Esophagus muscularis mucosa (tissue), 4 donors: ENCODE measurements at regions not wholly inside any gene's neighbourhood (a gene's known extent, or its start where the extent isn't known, plus 50 kb on each side); places are given as distances from the start of the nearest gene placed in this dataset.
"Not testable (repeated sequence)": the region's sequence is repeated elsewhere in the genome, so short reads cannot be mapped to it uniquely, and the experiment has no call there.

Experiments used
- DNase-seq: peaks from one replicate; pipeline ENCODE4 v3.0.0-alpha.2; 2017; ENCODE audit errors: extremely low spot score
- H3K27ac ChIP-seq, 4 donors: fragments of 200-600 bp; sonication (generic); replicated peaks in 1 of 4; 1 replicate in 3 of 4; 2 replicates in 1 of 4; pipeline ENCODE4 v1.5.1; 2016 to 2019; ENCODE audit warnings: mild to moderate bottlenecking in 1 of 4
- H3K27me3 ChIP-seq, 4 donors: fragments of 200-600 bp; sonication (generic); one replicate each; pipeline versions ENCODE4 v1.5.1 to v1.6.0; 2016 to 2019
- H3K36me3 ChIP-seq, 4 donors: fragments of 200-600 bp; sonication (generic); one replicate each; pipeline ENCODE4 v1.5.1; 2016 to 2019
- H3K4me1 ChIP-seq, 4 donors: fragments of 200-600 bp; sonication (generic); one replicate each; pipeline ENCODE4 v1.5.1; 2016 to 2019
- H3K4me3 ChIP-seq, 4 donors: fragments of 200-600 bp; sonication (generic); 1 replicate in 2 of 4; 2 replicates in 2 of 4; pipeline ENCODE4 v1.5.1; 2016 to 2019; ENCODE audit warnings: mild to moderate bottlenecking in 4 of 4, moderate library complexity in 1 of 4
- H3K9me3 ChIP-seq, 4 donors: fragments of 200-600 bp; sonication (generic); 1 replicate in 3 of 4; 2 replicates in 1 of 4; pipeline ENCODE4 v1.5.1; 2016 to 2019
- CTCF ChIP-seq, 3 experiments: fragments of 200-600 bp in 2 of 3; fragments of 450-650 bp in 1 of 3; sonication (generic) in 2 of 3; IDR thresholded peaks; one replicate each; pipeline ENCODE4 v1.5.1; 2017 to 2019; ENCODE audit warnings: antibody characterized with exemption in 3 of 3, mild to moderate bottlenecking in 2 of 3, moderate library complexity in 1 of 3
- EP300 ChIP-seq: sonication (generic); formaldehyde crosslinking; IDR thresholded peaks from one replicate; pipeline ENCODE4 v1.6.1; 2017; ENCODE audit warnings: antibody characterized with exemption
- POLR2A ChIP-seq: fragments of 450-650 bp; IDR thresholded peaks from one replicate; pipeline ENCODE4 v1.6.1; 2017; ENCODE audit warnings: antibody characterized with exemption, moderate library complexity, mild to moderate bottlenecking, low read depth
- POLR2AphosphoS5 ChIP-seq, 2 donors: sonication (generic); formaldehyde crosslinking; IDR thresholded peaks; one replicate each; pipeline ENCODE4 v1.6.1; 2017; ENCODE audit warnings: antibody characterized with exemption in 2 of 2
- WGBS: methylation state at CpG from one replicate; pipeline ENCODE4 v1.1.5; 2018; 5-methylcytosine and 5-hydroxymethylcytosine counted together
- intact Hi-C: fragments of 100-400 bp; cut with DNase I; formaldehyde crosslinking; loops from one replicate; pipeline ENCODE4 v1.15.1; 2023

GRCh38 chrX:26522501-26522900 lies 306.5 kb downstream of the MAGEB5 start:
- intact Hi-C loops, result no loop called here
- TF ChIP-seq POLR2A (no peak), POLR2AphosphoS5 (IDR thresholded peaks at IDR 0.05) (no peak), EP300 (no peak), CTCF (IDR thresholded peaks at IDR 0.05) (no peak)
- DNase-seq, result no peak
- Histone ChIP-seq H3K27me3 (no peaks in the 10 kb centered on the region), H3K4me1 (no peaks in the 10 kb centered on the region), H3K9me3 (no peaks in the 10 kb centered on the region), H3K27ac (no peak overlapping the region), H3K36me3 (no peaks in the 10 kb centered on the region), H3K4me3 (no peak overlapping the region)
- 23% methylated on average over 2 of the region's 2 CpGs for WGBS

- Histone ChIP-seq H3K9me3 (no peaks in the 10 kb centered on the region), H3K36me3 (no peaks in the 10 kb centered on the region), H3K27me3 (no peaks in the 10 kb centered on the region), H3K4me3 (no peak overlapping the region), H3K4me1 (no peaks in the 10 kb centered on the region), H3K27ac (no peak overlapping the region)
- no peak for DNase-seq
- 68% methylated on average over 5 of the region's 5 CpGs for WGBS
- TF ChIP-seq POLR2AphosphoS5 (IDR thresholded peaks at IDR 0.05), result no peak
- TF ChIP-seq CTCF (IDR thresholded peaks at IDR 0.05), result no peak
- TF ChIP-seq EP300, result no peak
- no peak for TF ChIP-seq POLR2A
- intact Hi-C loops, result no loop called here
These were observed 295.8 kb downstream of the MAGEB5 start for GRCh38 chrX:26511589-26512363.

- no peaks in the 10 kb centered on the region for H3K36me3 ChIP-seq
- H3K9me3 ChIP-seq, result no peaks in the 10 kb centered on the region
- intact Hi-C loops, result no loop called here
- DNase-seq, result no peak
- no peaks in the 10 kb centered on the region for H3K4me1 ChIP-seq
- 55% methylated on average over 5 of the region's 5 CpGs for WGBS
- no peaks in the 10 kb centered on the region for H3K27me3 ChIP-seq
- no peak overlapping the region for H3K27ac ChIP-seq
- H3K4me3 ChIP-seq, result no peak overlapping the region
- TF ChIP-seq EP300 (no peak), POLR2AphosphoS5 (IDR thresholded peaks at IDR 0.05) (no peak), CTCF (IDR thresholded peaks at IDR 0.05) (no peak), POLR2A (no peak)
These were observed 255.0 kb downstream of the MAGEB5 start for GRCh38 chrX:26470941-26471340.

GRCh38 chrX:26466387-26466786 lies 250.4 kb downstream of the MAGEB5 start:
- DNase-seq, result no peak
- Histone ChIP-seq H3K27ac (no peak overlapping the region), H3K4me3 (no peak overlapping the region), H3K4me1 (no peaks in the 10 kb centered on the region), H3K27me3 (no peaks in the 10 kb centered on the region), H3K9me3 (no peaks in the 10 kb centered on the region), H3K36me3 (no peaks in the 10 kb centered on the region)
- intact Hi-C loops, result no loop called here
- WGBS, result 77% methylated on average over 4 of the region's 4 CpGs
- TF ChIP-seq POLR2A, result no peak
- TF ChIP-seq EP300, result no peak
- no peak for TF ChIP-seq POLR2AphosphoS5 (IDR thresholded peaks at IDR 0.05)
- TF ChIP-seq CTCF (IDR thresholded peaks at IDR 0.05), result no peak

- Histone ChIP-seq H3K27ac (no peak overlapping the region), H3K9me3 (no peaks in the 10 kb centered on the region), H3K4me1 (no peaks in the 10 kb centered on the region), H3K4me3 (no peak overlapping the region), H3K27me3 (no peaks in the 10 kb centered on the region), H3K36me3 (no peaks in the 10 kb centered on the region)
- TF ChIP-seq POLR2A, result no peak
- TF ChIP-seq EP300, result no peak
- no peak for TF ChIP-seq CTCF (IDR thresholded peaks at IDR 0.05)
- TF ChIP-seq POLR2AphosphoS5 (IDR thresholded peaks at IDR 0.05), result no peak
- intact Hi-C loops, result no loop called here
- WGBS, result 78% methylated on average over 2 of the region's 2 CpGs
- no peak for DNase-seq
These were observed 229.3 kb downstream of the MAGEB5 start for GRCh38 chrX:26445288-26445687.

GRCh38 chrX:26444417-26444816 lies 228.4 kb downstream of the MAGEB5 start:
- DNase-seq, H3K4me3 ChIP-seq, H3K27ac ChIP-seq, H3K27me3 ChIP-seq, H3K36me3 ChIP-seq, H3K9me3 ChIP-seq, intact Hi-C loops, H3K4me1 ChIP-seq: not testable (repeated sequence)
- 84% methylated on average over 3 of the region's 3 CpGs for WGBS
